Suppressor macrophage treated with lipopolysaccharide for 4 hours (primary cell): ENCODE measurements at regions not wholly inside any gene's neighbourhood (a gene's known extent, or its start where the extent isn't known, plus 50 kb on each side); places are given as distances from the start of the nearest gene placed in this dataset.

Source experiments
- DNase-seq: peaks from one replicate; pipeline ENCODE4 v3.0.0-alpha.2; 2020

GRCh38 chr3:174675406-174675805, 183.7 kb upstream of the NAALADL2 start:
- DNase-seq = no peak

- no peak for DNase-seq
Observed at GRCh38 chr3:174681784-174682183, 177.3 kb upstream of the NAALADL2 start.

- DNase-seq = no peak
Observed at GRCh38 chr3:174685796-174686195, 173.3 kb upstream of the NAALADL2 start.

- DNase-seq = no peak
Observed at GRCh38 chr3:174697310-174697709, 161.8 kb upstream of the NAALADL2 start.

GRCh38 chr3:174700736-174701135, 158.4 kb upstream of the NAALADL2 start:
- no peak for DNase-seq

- no peak for DNase-seq
Observed at GRCh38 chr3:174710612-174711011, 148.5 kb upstream of the NAALADL2 start.

GRCh38 chr3:174715386-174715785, 143.7 kb upstream of the NAALADL2 start:
- DNase-seq = no peak

- DNase-seq = no peak
Observed at GRCh38 chr3:174716956-174717505, 142.1 kb upstream of the NAALADL2 start.

- no peak for DNase-seq
Observed at GRCh38 chr3:174720717-174721116, 138.4 kb upstream of the NAALADL2 start.

- DNase-seq = no peak
Observed at GRCh38 chr3:174725303-174725702, 133.8 kb upstream of the NAALADL2 start.

- no peak for DNase-seq
Observed at GRCh38 chr3:174737966-174738365, 121.2 kb upstream of the NAALADL2 start.

- DNase-seq = no peak
Observed at GRCh38 chr3:174749143-174749542, 110.0 kb upstream of the NAALADL2 start.

GRCh38 chr3:174755833-174756829, 103.0 kb upstream of the NAALADL2 start:
- DNase-seq = no peak

GRCh38 chr3:174758943-174759342, 100.2 kb upstream of the NAALADL2 start:
- DNase-seq = no peak

- no peak for DNase-seq
Observed at GRCh38 chr3:174767406-174767805, 91.7 kb upstream of the NAALADL2 start.

GRCh38 chr3:174767853-174768382, 91.2 kb upstream of the NAALADL2 start:
- DNase-seq = no peak

GRCh38 chr3:174769171-174769570, 90.0 kb upstream of the NAALADL2 start:
- DNase-seq = no peak

GRCh38 chr3:174775603-174776002, 83.5 kb upstream of the NAALADL2 start:
- no peak for DNase-seq

- DNase-seq = no peak
Observed at GRCh38 chr3:174776123-174776522, 83.0 kb upstream of the NAALADL2 start.

GRCh38 chr3:174776636-174777035, 82.5 kb upstream of the NAALADL2 start:
- DNase-seq = no peak

GRCh38 chr3:174777813-174778212, 81.3 kb upstream of the NAALADL2 start:
- DNase-seq = no peak

GRCh38 chr3:174783502-174783901, 75.6 kb upstream of the NAALADL2 start:
- DNase-seq = no peak

GRCh38 chr3:174784206-174784934, 74.8 kb upstream of the NAALADL2 start:
- no peak for DNase-seq
